ENCODE measurements at regions not wholly inside any gene's neighbourhood (a gene's known extent, or its start where the extent isn't known, plus 50 kb on each side); places are given as distances from the start of the nearest gene placed in this dataset.

DNA sequence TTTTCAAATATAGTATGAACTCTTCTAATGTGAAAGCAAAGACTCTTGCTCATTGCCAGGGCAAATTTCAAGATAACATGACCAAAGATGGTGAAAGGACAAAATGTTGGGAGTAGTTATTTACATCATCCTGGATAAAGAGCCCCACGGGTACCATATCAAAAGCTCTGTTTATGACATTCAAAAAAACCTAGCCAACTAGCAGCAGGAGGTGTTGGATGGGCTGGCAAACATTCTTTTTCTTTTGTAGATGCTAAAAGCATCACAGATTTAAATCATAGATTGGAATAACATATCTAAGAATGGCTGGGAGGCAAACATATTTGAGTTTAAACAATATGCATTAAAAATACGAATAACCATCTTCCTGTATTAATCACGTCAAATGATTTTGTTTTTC, 153.5 kb downstream of the ICOS start:
- Histone ChIP-seq H3K36me3 (no peaks in the 10 kb centered on the region), H3K4me3 (no peak overlapping the region), H3K4me1 (no peaks in the 10 kb centered on the region), H3K27me3 (no peaks in the 10 kb centered on the region), H3K9me3 (peaks cover 0 to 20% (median 3%) of the 10 kb centered on the region in 11 donors), H3K27ac (no peak overlapping the region)
- TF ChIP-seq, protein P1, sequence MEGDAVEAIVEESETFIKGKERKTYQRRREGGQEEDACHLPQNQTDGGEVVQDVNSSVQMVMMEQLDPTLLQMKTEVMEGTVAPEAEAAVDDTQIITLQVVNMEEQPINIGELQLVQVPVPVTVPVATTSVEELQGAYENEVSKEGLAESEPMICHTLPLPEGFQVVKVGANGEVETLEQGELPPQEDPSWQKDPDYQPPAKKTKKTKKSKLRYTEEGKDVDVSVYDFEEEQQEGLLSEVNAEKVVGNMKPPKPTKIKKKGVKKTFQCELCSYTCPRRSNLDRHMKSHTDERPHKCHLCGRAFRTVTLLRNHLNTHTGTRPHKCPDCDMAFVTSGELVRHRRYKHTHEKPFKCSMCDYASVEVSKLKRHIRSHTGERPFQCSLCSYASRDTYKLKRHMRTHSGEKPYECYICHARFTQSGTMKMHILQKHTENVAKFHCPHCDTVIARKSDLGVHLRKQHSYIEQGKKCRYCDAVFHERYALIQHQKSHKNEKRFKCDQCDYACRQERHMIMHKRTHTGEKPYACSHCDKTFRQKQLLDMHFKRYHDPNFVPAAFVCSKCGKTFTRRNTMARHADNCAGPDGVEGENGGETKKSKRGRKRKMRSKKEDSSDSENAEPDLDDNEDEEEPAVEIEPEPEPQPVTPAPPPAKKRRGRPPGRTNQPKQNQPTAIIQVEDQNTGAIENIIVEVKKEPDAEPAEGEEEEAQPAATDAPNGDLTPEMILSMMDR (IDR thresholded peaks at IDR 0.05), result no peak
- DNase-seq (no peak), ATAC-seq (no peak)
- WGBS, 2 donors, result 70 to 71% methylated on average over 3 of the region's 3 CpGs
- intact Hi-C loops (cut with DNase I), result no loop called here

GRCh38 chr2:204104811-204105210, 168.2 kb downstream of the ICOS start:
- no peak for DNase-seq
- Histone ChIP-seq H3K27ac (no peak overlapping the region), H3K27me3 (no peaks in the 10 kb centered on the region), H3K4me3 (no peak overlapping the region), H3K36me3 (no peaks in the 10 kb centered on the region), H3K9me3 (no peaks in the 10 kb centered on the region), H3K4me1 (peaks cover 0 to 19% (median 9%) of the 10 kb centered on the region in 9 donors)
- ATAC-seq, result no peak
- TF ChIP-seq, protein P1 (IDR thresholded peaks at IDR 0.05), result no peak
- intact Hi-C loops (cut with DNase I), result loop anchor here in 1 of 10 donors (5.0 kb wide), 1 partner anchor 72 kb away; no protein-coding TSS in a partner anchor
- 94 to 96% methylated on average over 4 of the region's 4 CpGs for WGBS, 2 donors

DNA sequence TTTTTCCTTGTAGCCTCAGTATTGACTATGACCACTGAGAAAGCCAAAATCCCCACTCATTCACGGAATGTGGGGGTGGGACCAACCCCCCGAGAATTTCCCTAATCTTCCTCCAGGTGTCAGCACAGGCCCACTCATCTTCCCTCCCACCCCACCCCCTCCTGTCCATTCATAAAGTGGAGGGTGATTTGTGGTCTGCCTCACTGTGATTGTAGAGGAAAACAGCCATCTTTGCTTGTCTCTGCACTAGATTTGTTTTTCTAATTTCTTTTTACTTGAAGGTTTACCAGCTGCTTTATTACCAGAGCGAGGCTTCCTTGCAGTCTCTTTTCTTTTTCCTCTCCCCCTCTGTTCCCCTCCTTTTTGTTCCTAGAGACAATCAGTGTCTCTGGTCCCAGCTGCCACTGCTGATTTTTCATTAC, 171.8 kb downstream of the ICOS start:
- H3K36me3 ChIP-seq, result no peaks in the 10 kb centered on the region
- intact Hi-C loops (cut with DNase I), result loop anchor here in 4 of 10 donors (2.0 to 5.0 kb wide), 3 partner anchors 68 to 70 kb away; no protein-coding TSS in a partner anchor
- H3K27ac ChIP-seq, result peak overlapping the region in 6 of 10 donors; percentile 0 to 69 (median 38)
- no peaks in the 10 kb centered on the region for H3K9me3 ChIP-seq
- TF ChIP-seq, protein P1 (IDR thresholded peaks at IDR 0.05), result peak; percentile 27 to 74 (median 67)
- no peaks in the 10 kb centered on the region for H3K27me3 ChIP-seq
- no peak overlapping the region for H3K4me3 ChIP-seq
- peak; percentile 44 to 81 (median 74) for ATAC-seq
- H3K4me1 ChIP-seq, result peaks cover 0 to 40% (median 34%) of the 10 kb centered on the region in 9 donors
- DNase-seq, result peak in 1 of 2 donors; percentile 16
- 13 to 18% methylated on average over 3 of the region's 3 CpGs for WGBS, 2 donors

- intact Hi-C loops (cut with DNase I), result loop anchor here in 4 of 10 donors (2.0 to 5.0 kb wide), 3 partner anchors 68 to 70 kb away; no protein-coding TSS in a partner anchor
- peak in 5 of 8 donors; percentile 13 to 43 (median 31) for ATAC-seq
- WGBS, 2 donors, result 66 to 72% methylated on average over 9 of the region's 9 CpGs
- Histone ChIP-seq H3K27me3 (no peaks in the 10 kb centered on the region), H3K27ac (peak overlapping the region in 7 of 10 donors; percentile 0 to 69 (median 35)), H3K4me1 (peaks cover 0 to 43% (median 36%) of the 10 kb centered on the region in 9 donors), H3K36me3 (no peaks in the 10 kb centered on the region), H3K9me3 (no peaks in the 10 kb centered on the region), H3K4me3 (no peak overlapping the region)
- TF ChIP-seq, protein P1 (IDR thresholded peaks at IDR 0.05), result no peak
- no peak for DNase-seq
Measured at GRCh38 chr2:204108781-204109295, 172.3 kb downstream of the ICOS start.

Data from heart right ventricle (tissue), 16 donors.